HepG2 (cell line): ENCODE measurements at regions not wholly inside any gene's neighbourhood (a gene's known extent, or its start where the extent isn't known, plus 50 kb on each side); places are given as distances from the start of the nearest gene placed in this dataset.

Experiments
- ATAC-seq: fragments of 200-7000 bp; cut with Tn5 transposase; 3 replicates; pipeline ENCODE4 v1.9.1; 2020; ENCODE audit warnings: mild to moderate bottlenecking, moderate library complexity
- BruUV-seq: library from RNA; stranded (reverse); fragments of 400-500 nt; replicated peaks from 2 replicates; lab custom pipeline; 2021; lab: Mats Ljungman, UMichigan
- CTCF ChIA-PET: fragments of 300-600 bp; formaldehyde crosslinking; extraction: SDS; loops from one replicate; lab custom pipeline; 2021; ENCODE audit warnings: low total read pairs, inconsistent platforms, low intra/inter-chr PET ratio; lab: Yijun Ruan, JAX
- POLR2A ChIA-PET: fragments of 350-600 bp; sonication (Branson Sonifier 250); formaldehyde crosslinking; loops from one replicate; lab custom pipeline; 2020; ENCODE audit warnings: antibody characterized with exemption, inconsistent platforms; lab: Yijun Ruan, JAX
- DNase-seq: peaks from one replicate; pipeline ENCODE4 v3.0.0-alpha.2; 2015; ENCODE audit warnings: low spot score
- FAIRE-seq: peaks from 3 replicates; lab custom pipeline; 2011; peaks lifted over from hg19 to GRCh38; lab: Jason Lieb, UNC
- H2AFZ ChIP-seq: one replicate; pipeline ENCODE4 v1.6.1; 2011; ENCODE audit warnings: low read length, inconsistent platforms
- H3K27ac ChIP-seq: fragments of 300-600 bp; 3 replicates; pipeline ENCODE4 v1.8.0; 2011; ENCODE audit warnings: mixed run types, mild to moderate bottlenecking, mixed read lengths, low read length, inconsistent platforms; ENCODE audit not compliant: insufficient read depth; ENCODE audit errors: extremely low read length
- H3K27me3 ChIP-seq, 2 experiments: fragments of 200-600 bp in 1 of 2; 2 replicates in 1 of 2; 3 replicates in 1 of 2; pipeline versions ENCODE4 v1.6.0 to v1.8.0; 2011; ENCODE audit warnings: low read length in 2 of 2, mild to moderate bottlenecking in 2 of 2, moderate library complexity in 2 of 2, inconsistent platforms in 1 of 2; ENCODE audit not compliant: insufficient read depth in 2 of 2, control insufficient read depth in 1 of 2
- H3K36me3 ChIP-seq, 2 experiments: fragments of 200-600 bp in 1 of 2; replicated peaks in 1 of 2; 2 replicates in 1 of 2; 3 replicates in 1 of 2; pipeline versions ENCODE4 v1.5.1 to v1.8.0; 2011; ENCODE audit warnings: low read length in 2 of 2, inconsistent platforms in 1 of 2; ENCODE audit not compliant: insufficient read depth in 2 of 2, control insufficient read depth in 1 of 2
- H3K4me1 ChIP-seq: 2 replicates; pipeline ENCODE4 v1.5.1; 2012; ENCODE audit warnings: low read length, inconsistent platforms; ENCODE audit not compliant: insufficient read depth
- H3K4me2 ChIP-seq: 2 replicates; pipeline ENCODE4 v1.6.0; 2011; ENCODE audit warnings: low read depth, low read length, inconsistent platforms
- H3K4me3 ChIP-seq, 3 experiments: fragments of 200-600 bp in 1 of 3; sonication (generic), shearing (Covaris generic) in 1 of 3; replicated peaks in 1 of 3; 2 replicates each; pipeline ENCODE4 v1.5.1; 2011 to 2016; ENCODE audit warnings: low read length in 3 of 3, inconsistent platforms in 2 of 3, low read depth in 2 of 3, mild to moderate bottlenecking in 2 of 3, control low read depth in 1 of 3, mixed read lengths in 1 of 3; ENCODE audit not compliant: insufficient read depth in 1 of 3
- H3K79me2 ChIP-seq: one replicate; pipeline ENCODE4 v1.6.1; 2011; ENCODE audit warnings: low read length, inconsistent platforms; ENCODE audit not compliant: insufficient read depth
- H3K9ac ChIP-seq: 2 replicates; pipeline ENCODE4 v1.6.0; 2011; ENCODE audit warnings: mild to moderate bottlenecking, low read depth, low read length, inconsistent platforms; ENCODE audit not compliant: insufficient read depth
- H3K9me3 ChIP-seq: 2 replicates; pipeline ENCODE4 v1.5.1; 2012; ENCODE audit warnings: mild to moderate bottlenecking, low read length
- H4K20me1 ChIP-seq: 2 replicates; pipeline ENCODE4 v1.6.0; 2011; ENCODE audit warnings: inconsistent platforms, mild to moderate bottlenecking, low read length, moderate library complexity; ENCODE audit not compliant: insufficient read depth
- KMT2B ChIP-seq: IDR thresholded peaks from 2 replicates; pipeline ENCODE4 v1.6.1; 2016; ENCODE audit warnings: missing genetic modification reagents, missing compliant biosample characterization
- RELA ChIP-seq: sonication (generic); formaldehyde crosslinking; IDR thresholded peaks from 2 replicates; pipeline ENCODE4 v1.4.0; 2020; ENCODE audit warnings: missing genetic modification reagents
- SMAD3 ChIP-seq: sonication (generic); formaldehyde crosslinking; IDR thresholded peaks from 2 replicates; pipeline ENCODE4 v1.4.0; 2020; ENCODE audit warnings: missing genetic modification reagents
- SMYD3 ChIP-seq: sonication (generic); formaldehyde crosslinking; IDR thresholded peaks from 2 replicates; pipeline ENCODE4 v1.8.1; 2023; ENCODE audit warnings: mild to moderate bottlenecking, missing genetic modification reagents
- SP1 ChIP-seq, 2 experiments: fragments of 450-650 bp in 1 of 2; sonication (generic) in 1 of 2; formaldehyde crosslinking in 1 of 2; IDR thresholded peaks; 2 replicates each; pipeline versions ENCODE4 v1.4.0 to v1.6.1; 2016 to 2020; ENCODE audit warnings: missing genetic modification reagents in 1 of 2
- TBX2 ChIP-seq: sonication (generic); formaldehyde crosslinking; IDR thresholded peaks from 2 replicates; pipeline ENCODE4 v1.5.0; 2020; ENCODE audit warnings: missing genetic modification reagents, mild to moderate bottlenecking, borderline replicate concordance
- TEAD2 ChIP-seq: sonication (generic); formaldehyde crosslinking; IDR thresholded peaks from 2 replicates; pipeline ENCODE4 v1.9.0; 2021; ENCODE audit warnings: missing genetic modification reagents
- ZBTB1 ChIP-seq: sonication (generic); formaldehyde crosslinking; IDR thresholded peaks from 2 replicates; pipeline ENCODE4 v1.4.0; 2020; ENCODE audit warnings: missing genetic modification reagents, borderline replicate concordance
- ZNF160 ChIP-seq: sonication (generic); formaldehyde crosslinking; IDR thresholded peaks from 2 replicates; pipeline ENCODE4 v1.8.0; 2022; ENCODE audit warnings: mild to moderate bottlenecking, inconsistent platforms, missing genetic modification reagents
- ZNF790 ChIP-seq: sonication (generic); formaldehyde crosslinking; IDR thresholded peaks from 2 replicates; pipeline ENCODE4 v1.8.0; 2022; ENCODE audit warnings: missing genetic modification reagents, mild to moderate bottlenecking, borderline replicate concordance
- ZSCAN9 ChIP-seq: IDR thresholded peaks from 2 replicates; pipeline ENCODE4 v1.6.1; 2016; ENCODE audit warnings: borderline replicate concordance
- WGBS: methylation state at CpG from one replicate; pipeline ENCODE4 v1.1.6; 2017; ENCODE audit warnings: low lambda C conversion rate; 5-methylcytosine and 5-hydroxymethylcytosine counted together
- in situ Hi-C: cut with HindIII; loops from 2 replicates; pipeline ENCODE4 v1.10.0; 2017; ENCODE audit warnings: low pct_unique_long_range_greater_than_20kb; ENCODE audit not compliant: extremely low pct_ligation_motif_present
- intact Hi-C: fragments of 100-400 bp; cut with micrococcal nuclease; formaldehyde crosslinking; loops from one replicate; pipeline ENCODE4 v1.10.0; 2022; ENCODE audit not compliant: unreplicated experiment
- TF ChIP-seq, protein P1 (sequence below): sonication (generic); formaldehyde crosslinking; IDR thresholded peaks from 2 replicates; pipeline ENCODE4 v1.5.1; 2020; ENCODE audit warnings: mild to moderate bottlenecking, missing genetic modification reagents
- TF ChIP-seq, protein P2 (sequence below): sonication (generic); formaldehyde crosslinking; IDR thresholded peaks from 2 replicates; pipeline ENCODE4 v1.5.0; 2020; ENCODE audit warnings: mild to moderate bottlenecking, missing genetic modification reagents
- TF ChIP-seq, protein P3 (sequence below): fragments of 450-650 bp; IDR thresholded peaks from 2 replicates; pipeline ENCODE4 v1.6.1; 2016
- TF ChIP-seq, protein P4 (sequence below): sonication (generic); formaldehyde crosslinking; IDR thresholded peaks from 2 replicates; pipeline ENCODE4 v1.5.0; 2020; ENCODE audit warnings: mild to moderate bottlenecking, missing genetic modification reagents, moderate library complexity
- TF ChIP-seq, protein P5 (sequence below): IDR thresholded peaks from 2 replicates; pipeline ENCODE4 v1.6.1; 2016; ENCODE audit warnings: low read depth, borderline replicate concordance
- TF ChIP-seq, protein P6 (sequence below): sonication (generic); formaldehyde crosslinking; IDR thresholded peaks from 2 replicates; pipeline ENCODE4 v1.4.0; 2020; ENCODE audit warnings: missing genetic modification reagents; ENCODE audit errors: not compliant biosample characterization

DNA sequence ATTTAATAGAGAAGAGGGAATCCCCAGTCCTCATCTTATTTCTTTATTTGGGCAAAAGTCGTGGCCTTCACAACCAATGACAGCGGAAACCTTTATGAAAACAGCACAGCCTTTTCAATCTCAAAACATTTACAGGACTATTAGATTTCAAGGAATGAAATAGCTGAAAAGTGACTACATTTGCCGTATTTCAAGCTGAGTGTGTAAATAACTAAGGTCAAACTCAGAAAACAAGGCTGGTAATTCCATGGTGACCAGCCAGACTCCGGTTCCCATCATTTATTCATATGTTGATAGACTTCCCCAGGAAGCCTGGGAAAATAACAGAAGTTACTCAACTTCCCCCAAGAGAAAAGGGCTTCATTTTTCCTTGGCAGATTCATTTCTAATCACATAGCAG is 457.3 kb upstream of the NFE2L3 start:
- no TSS peak for BruUV-seq
- Histone ChIP-seq H3K4me2 (no peak overlapping the region), H3K27me3 (no peaks in the 10 kb centered on the region), H4K20me1 (no peaks in the 10 kb centered on the region), H3K79me2 (no peaks in the 10 kb centered on the region), H3K4me1 (no peaks in the 10 kb centered on the region), H2AFZ (no peak overlapping the region), H3K9ac (no peak overlapping the region), H3K36me3 (no peaks in the 10 kb centered on the region), H3K27ac (no peak overlapping the region), H3K4me3 (no peak overlapping the region), H3K9me3 (no peaks in the 10 kb centered on the region)
- ATAC-seq (no peak), DNase-seq (no peak), FAIRE-seq (no peak)
- CTCF ChIA-PET, result no interaction called here
- POLR2A ChIA-PET, result no interaction called here
- intact Hi-C loops, result no loop called here
- WGBS, result 24% methylated on average over 4 of the region's 4 CpGs
- in situ Hi-C loops, result no loop called here
- TF ChIP-seq ZNF160 (CRISPR knock-in tag) (no peak), SP1 (IDR thresholded peaks at IDR 0.05) (no peak), SP1 (CRISPR knock-in tag; IDR thresholded peaks at IDR 0.05) (no peak), RELA (CRISPR knock-in tag) (no peak), ZSCAN9 (CRISPR knock-in tag) (no peak), ZBTB1 (no peak), SMAD3 (CRISPR knock-in tag) (no peak), ZNF790 (no peak), TEAD2 (CRISPR knock-in tag) (no peak), TBX2 (no peak), KMT2B (CRISPR knock-in tag) (no peak), SMYD3 (CRISPR knock-in tag) (no peak)
- TF ChIP-seq, protein P1, sequence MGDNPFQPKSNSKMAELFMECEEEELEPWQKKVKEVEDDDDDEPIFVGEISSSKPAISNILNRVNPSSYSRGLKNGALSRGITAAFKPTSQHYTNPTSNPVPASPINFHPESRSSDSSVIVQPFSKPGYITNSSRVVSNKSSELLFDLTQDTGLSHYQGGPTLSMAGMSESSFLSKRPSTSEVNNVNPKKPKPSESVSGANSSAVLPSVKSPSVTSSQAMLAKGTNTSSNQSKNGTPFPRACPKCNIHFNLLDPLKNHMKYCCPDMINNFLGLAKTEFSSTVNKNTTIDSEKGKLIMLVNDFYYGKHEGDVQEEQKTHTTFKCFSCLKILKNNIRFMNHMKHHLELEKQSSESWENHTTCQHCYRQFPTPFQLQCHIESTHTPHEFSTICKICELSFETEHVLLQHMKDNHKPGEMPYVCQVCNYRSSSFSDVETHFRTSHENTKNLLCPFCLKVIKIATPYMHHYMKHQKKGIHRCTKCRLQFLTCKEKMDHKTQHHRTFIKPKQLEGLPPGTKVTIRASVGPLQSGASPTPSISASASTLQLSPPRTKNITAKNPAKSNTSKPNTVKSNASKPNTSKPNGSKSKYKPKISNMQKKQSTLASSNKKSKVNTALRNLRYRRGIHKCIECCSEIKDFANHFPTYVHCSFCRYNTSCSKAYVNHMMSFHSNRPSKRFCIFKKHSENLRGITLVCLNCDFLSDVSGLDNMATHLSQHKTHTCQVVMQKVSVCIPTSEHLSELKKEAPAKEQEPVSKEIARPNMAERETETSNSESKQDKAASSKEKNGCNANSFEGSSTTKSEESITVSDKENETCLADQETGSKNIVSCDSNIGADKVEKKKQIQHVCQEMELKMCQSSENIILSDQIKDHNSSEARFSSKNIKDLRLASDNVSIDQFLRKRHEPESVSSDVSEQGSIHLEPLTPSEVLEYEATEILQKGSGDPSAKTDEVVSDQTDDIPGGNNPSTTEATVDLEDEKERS (CRISPR knock-in tag), result no peak
- TF ChIP-seq, protein P2, sequence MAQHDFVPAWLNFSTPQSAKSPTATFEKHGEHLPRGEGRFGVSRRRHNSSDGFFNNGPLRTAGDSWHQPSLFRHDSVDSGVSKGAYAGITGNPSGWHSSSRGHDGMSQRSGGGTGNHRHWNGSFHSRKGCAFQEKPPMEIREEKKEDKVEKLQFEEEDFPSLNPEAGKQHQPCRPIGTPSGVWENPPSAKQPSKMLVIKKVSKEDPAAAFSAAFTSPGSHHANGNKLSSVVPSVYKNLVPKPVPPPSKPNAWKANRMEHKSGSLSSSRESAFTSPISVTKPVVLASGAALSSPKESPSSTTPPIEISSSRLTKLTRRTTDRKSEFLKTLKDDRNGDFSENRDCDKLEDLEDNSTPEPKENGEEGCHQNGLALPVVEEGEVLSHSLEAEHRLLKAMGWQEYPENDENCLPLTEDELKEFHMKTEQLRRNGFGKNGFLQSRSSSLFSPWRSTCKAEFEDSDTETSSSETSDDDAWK, result no peak
- TF ChIP-seq, protein P3, sequence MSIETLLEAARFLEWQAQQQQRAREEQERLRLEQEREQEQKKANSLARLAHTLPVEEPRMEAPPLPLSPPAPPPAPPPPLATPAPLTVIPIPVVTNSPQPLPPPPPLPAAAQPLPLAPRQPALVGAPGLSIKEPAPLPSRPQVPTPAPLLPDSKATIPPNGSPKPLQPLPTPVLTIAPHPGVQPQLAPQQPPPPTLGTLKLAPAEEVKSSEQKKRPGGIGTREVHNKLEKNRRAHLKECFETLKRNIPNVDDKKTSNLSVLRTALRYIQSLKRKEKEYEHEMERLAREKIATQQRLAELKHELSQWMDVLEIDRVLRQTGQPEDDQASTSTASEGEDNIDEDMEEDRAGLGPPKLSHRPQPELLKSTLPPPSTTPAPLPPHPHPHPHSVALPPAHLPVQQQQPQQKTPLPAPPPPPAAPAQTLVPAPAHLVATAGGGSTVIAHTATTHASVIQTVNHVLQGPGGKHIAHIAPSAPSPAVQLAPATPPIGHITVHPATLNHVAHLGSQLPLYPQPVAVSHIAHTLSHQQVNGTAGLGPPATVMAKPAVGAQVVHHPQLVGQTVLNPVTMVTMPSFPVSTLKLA, result no peak
- TF ChIP-seq, protein P4, sequence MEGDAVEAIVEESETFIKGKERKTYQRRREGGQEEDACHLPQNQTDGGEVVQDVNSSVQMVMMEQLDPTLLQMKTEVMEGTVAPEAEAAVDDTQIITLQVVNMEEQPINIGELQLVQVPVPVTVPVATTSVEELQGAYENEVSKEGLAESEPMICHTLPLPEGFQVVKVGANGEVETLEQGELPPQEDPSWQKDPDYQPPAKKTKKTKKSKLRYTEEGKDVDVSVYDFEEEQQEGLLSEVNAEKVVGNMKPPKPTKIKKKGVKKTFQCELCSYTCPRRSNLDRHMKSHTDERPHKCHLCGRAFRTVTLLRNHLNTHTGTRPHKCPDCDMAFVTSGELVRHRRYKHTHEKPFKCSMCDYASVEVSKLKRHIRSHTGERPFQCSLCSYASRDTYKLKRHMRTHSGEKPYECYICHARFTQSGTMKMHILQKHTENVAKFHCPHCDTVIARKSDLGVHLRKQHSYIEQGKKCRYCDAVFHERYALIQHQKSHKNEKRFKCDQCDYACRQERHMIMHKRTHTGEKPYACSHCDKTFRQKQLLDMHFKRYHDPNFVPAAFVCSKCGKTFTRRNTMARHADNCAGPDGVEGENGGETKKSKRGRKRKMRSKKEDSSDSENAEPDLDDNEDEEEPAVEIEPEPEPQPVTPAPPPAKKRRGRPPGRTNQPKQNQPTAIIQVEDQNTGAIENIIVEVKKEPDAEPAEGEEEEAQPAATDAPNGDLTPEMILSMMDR (CRISPR knock-in tag), result no peak
- TF ChIP-seq, protein P5, sequence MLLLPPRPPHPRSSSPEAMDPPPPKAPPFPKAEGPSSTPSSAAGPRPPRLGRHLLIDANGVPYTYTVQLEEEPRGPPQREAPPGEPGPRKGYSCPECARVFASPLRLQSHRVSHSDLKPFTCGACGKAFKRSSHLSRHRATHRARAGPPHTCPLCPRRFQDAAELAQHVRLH (CRISPR knock-in tag), result no peak
- TF ChIP-seq, protein P6, sequence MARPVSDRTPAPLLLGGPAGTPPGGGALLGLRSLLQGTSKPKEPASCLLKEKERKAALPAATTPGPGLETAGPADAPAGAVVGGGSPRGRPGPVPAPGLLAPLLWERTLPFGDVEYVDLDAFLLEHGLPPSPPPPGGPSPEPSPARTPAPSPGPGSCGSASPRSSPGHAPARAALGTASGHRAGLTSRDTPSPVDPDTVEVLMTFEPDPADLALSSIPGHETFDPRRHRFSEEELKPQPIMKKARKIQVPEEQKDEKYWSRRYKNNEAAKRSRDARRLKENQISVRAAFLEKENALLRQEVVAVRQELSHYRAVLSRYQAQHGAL (CRISPR knock-in tag), result no peak
